Esophagus (tissue), 2 donors: ENCODE measurements at regions not wholly inside any gene's neighbourhood (a gene's known extent, or its start where the extent isn't known, plus 50 kb on each side); places are given as distances from the start of the nearest gene placed in this dataset.
"Not testable (repeated sequence)": the region's sequence is repeated elsewhere in the genome, so short reads cannot be mapped to it uniquely, and the experiment has no call there.

ENCODE experiments used
- H3K27ac ChIP-seq, 2 donors: one replicate each; pipeline ENCODE4 v1.5.1; 2013; ENCODE audit warnings: low read depth in 2 of 2, mild to moderate bottlenecking in 2 of 2, inconsistent platforms in 1 of 2, low read length in 1 of 2, moderate library complexity in 1 of 2
- H3K27me3 ChIP-seq, 2 donors: one replicate each; pipeline ENCODE4 v1.6.1; 2013; ENCODE audit warnings: low read length in 2 of 2, control low read depth in 1 of 2, mild to moderate bottlenecking in 1 of 2; ENCODE audit not compliant: insufficient read depth in 2 of 2, control insufficient read depth in 1 of 2
- H3K36me3 ChIP-seq, 2 donors: one replicate each; pipeline ENCODE4 v1.6.1; 2013; ENCODE audit warnings: low read length in 1 of 2; ENCODE audit not compliant: control insufficient read depth in 2 of 2, insufficient read depth in 2 of 2
- H3K4me1 ChIP-seq, 2 donors: one replicate each; pipeline ENCODE4 v1.6.1; 2013; ENCODE audit warnings: low read length in 1 of 2; ENCODE audit not compliant: control insufficient read depth in 2 of 2, insufficient read depth in 2 of 2
- H3K4me3 ChIP-seq, 2 donors: one replicate each; pipeline ENCODE4 v1.5.1; 2013; ENCODE audit warnings: low read length in 2 of 2, mild to moderate bottlenecking in 2 of 2, low read depth in 1 of 2, moderate library complexity in 1 of 2
- H3K9me3 ChIP-seq, 2 donors: one replicate each; pipeline ENCODE4 v1.6.1; 2013; ENCODE audit warnings: mild to moderate bottlenecking in 2 of 2, low read depth in 1 of 2, low read length in 1 of 2, moderate library complexity in 1 of 2; ENCODE audit not compliant: control insufficient read depth in 2 of 2, insufficient read depth in 1 of 2
- WGBS, 2 donors: extraction: QIAGEN DNeasy Blood & Tissue Kit; methylation state at CpG; one replicate each; pipeline ENCODE4 v1.1.7; 2013; 5-methylcytosine and 5-hydroxymethylcytosine counted together
- donor health status: healthy with polysubstance abuse.
- donor health status: Bipolar disorder and iron deficiency.

DNA sequence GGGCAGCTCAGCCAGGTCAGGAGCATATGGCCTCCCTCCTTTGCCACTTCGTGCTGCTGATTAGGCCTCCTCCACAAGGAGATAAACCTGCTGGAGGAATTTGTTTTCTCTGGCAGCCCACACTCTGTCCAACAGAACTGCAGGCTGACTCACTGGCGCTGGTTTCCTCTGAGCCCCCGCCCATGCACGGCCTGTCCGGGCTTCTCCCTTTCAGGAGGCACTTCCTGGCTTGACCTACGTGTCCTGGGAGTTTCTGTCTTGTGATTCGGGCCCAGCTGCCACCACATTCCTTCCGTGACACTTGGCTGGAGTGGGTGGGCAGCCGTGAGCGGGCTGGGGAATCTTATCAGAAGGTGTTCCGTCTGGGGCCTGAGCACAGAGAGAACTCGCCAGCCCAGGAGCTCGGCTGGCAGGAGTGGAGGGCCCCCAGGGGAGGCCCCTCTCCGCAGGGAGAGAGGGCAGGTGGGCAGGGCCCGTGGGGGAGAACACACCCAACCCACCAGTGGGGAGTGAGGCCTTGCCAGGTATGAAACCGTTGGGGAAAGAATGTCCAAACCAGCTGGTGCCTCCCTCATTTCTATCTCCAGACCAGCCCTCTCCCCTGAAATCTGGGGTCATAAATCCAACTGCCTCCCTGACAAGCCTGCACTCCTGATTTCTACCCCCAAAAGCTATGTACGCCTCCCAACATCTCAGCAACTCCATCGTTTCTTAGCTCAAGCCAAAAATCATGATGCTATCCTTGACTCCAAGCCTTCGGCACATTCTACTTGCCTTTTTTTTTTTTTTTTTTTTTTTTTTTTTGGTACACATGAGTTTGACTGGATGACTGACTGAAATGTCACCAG lies 110.6 kb upstream of the MEF2A start:
- WGBS, 2 donors = 25 to 35% methylated on average over 19 of the region's 19 CpGs
- no peak overlapping the region for H3K4me3 ChIP-seq

DNA sequence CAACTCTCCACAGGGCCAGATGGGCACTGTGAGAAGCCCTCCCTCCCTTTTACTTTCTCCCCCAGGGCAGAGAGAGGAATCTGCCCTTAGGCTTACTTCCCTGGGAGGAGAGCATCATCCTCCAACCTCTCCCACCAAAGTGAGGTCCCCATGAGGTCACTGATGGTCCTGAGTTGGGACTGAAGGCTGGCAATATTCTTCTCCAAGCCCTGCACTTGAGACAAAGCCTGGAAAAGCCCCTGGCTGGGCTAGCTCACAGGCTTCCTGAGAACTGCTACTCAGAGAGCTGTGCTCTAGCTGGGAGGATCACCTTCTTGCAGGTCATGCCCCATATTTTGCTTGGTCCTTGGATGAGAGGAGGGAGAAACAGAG lies 110.0 kb upstream of the MEF2A start:
- H3K36me3 ChIP-seq = no peaks in the 10 kb centered on the region
- H3K4me3 ChIP-seq = no peak overlapping the region
- peak overlapping the region in 1 of 2 donors; percentile 89 for H3K27ac ChIP-seq
- peaks cover 0 to 39% of the 10 kb centered on the region in 2 donors for H3K4me1 ChIP-seq
- no peaks in the 10 kb centered on the region for H3K27me3 ChIP-seq
- peaks cover 0 to 3% of the 10 kb centered on the region in 2 donors for H3K9me3 ChIP-seq

More for the DNA sequence above, 110.6 kb upstream of the MEF2A start:
- Histone ChIP-seq H3K27ac (peak overlapping the region; percentile 63 to 89), H3K4me1 (peaks cover 0 to 40% of the 10 kb centered on the region in 2 donors), H3K36me3 (no peaks in the 10 kb centered on the region), H3K27me3 (no peaks in the 10 kb centered on the region), H3K9me3 (no peaks in the 10 kb centered on the region)

DNA sequence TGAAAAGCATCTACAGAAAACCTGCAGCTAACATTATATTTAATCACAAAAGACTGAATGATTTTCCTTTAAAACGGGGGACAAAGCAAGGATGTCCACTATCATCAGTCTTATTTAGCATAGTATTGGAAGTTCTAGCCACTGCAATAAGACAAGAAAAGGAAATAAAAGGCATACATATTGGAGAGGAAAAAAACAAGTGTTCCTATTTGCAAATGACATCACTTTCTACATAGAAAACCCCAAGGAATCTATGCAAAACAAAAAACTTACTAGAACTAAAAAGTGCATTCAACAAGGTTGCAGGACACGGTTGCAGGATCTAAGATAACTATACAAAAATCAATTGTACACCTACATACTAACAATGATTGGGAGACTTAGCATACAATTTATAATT lies 101.6 kb upstream of the MEF2A start:
- WGBS, 2 donors = 84 to 97% methylated on average over 2 of the region's 2 CpGs
- H3K27ac ChIP-seq = no peak overlapping the region
- H3K27me3 ChIP-seq = no peaks in the 10 kb centered on the region
- H3K4me1 ChIP-seq = peaks cover 0 to 4% of the 10 kb centered on the region in 2 donors
- H3K36me3 ChIP-seq = no peaks in the 10 kb centered on the region
- H3K9me3 ChIP-seq = peaks cover 0 to 4% of the 10 kb centered on the region in 2 donors
- no peak overlapping the region for H3K4me3 ChIP-seq

DNA sequence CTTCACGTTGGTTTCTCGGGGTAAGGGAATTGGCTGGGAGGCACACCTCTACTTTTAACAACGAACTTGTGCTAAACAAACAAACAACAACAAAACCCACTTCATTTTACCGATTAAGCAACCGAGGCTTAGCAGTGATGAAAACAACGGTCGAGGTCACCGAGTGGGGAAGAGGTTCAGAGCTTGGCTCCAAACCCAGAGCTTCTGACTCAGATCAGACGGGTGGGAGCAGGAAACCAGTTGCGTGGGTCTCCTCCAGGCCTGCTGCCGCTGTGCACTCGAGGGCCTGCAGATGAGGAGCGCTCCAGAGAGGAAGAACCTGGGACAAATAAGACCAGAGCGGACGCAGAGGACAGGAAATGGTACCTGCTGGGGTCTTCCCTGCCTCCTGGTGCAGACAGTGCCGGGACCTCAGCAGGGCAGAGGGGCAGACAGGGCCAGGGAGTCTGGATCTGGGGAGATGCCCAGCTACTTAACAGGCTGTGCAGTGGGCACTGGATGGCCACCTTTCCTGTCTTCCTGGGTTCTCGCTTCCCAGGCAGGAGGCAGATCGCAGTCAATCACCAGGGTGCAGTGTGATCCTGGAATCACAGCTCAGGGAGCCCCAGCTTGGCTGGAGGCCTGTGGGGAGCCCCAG lies 99.0 kb upstream of the MEF2A start:
- Histone ChIP-seq H3K27me3 (no peaks in the 10 kb centered on the region), H3K4me3 (no peak overlapping the region), H3K9me3 (no peaks in the 10 kb centered on the region), H3K27ac (no peak overlapping the region), H3K36me3 (no peaks in the 10 kb centered on the region), H3K4me1 (no peaks in the 10 kb centered on the region)
- 82% methylated on average over 18 of the region's 18 CpGs for WGBS, 2 donors

DNA sequence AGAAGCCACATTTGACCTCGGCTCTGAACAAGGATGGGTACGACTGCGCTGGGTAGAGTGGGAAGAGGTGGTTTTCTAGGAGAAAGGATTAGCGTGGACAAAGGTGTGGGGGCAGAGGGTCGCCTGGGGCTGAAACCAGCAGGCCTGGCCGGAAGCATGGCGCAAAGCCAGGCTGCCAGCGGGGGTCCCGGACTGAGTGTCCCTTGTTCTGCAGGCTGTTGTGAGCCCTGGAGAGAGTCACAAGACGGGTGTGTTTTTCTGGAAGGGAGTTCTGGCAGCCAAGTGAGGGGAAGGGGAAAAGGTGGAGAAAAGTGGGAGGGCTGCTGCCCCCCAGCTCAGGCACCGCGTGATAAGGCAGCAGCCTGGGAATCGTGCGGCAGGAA lies 98.5 kb upstream of the MEF2A start:
- H3K4me3 ChIP-seq = no peak overlapping the region
- H3K9me3 ChIP-seq = no peaks in the 10 kb centered on the region
- H3K4me1 ChIP-seq = no peaks in the 10 kb centered on the region
- H3K27me3 ChIP-seq = no peaks in the 10 kb centered on the region
- no peaks in the 10 kb centered on the region for H3K36me3 ChIP-seq
- no peak overlapping the region for H3K27ac ChIP-seq
- 89 to 93% methylated on average over 14 of the region's 14 CpGs for WGBS, 2 donors

DNA sequence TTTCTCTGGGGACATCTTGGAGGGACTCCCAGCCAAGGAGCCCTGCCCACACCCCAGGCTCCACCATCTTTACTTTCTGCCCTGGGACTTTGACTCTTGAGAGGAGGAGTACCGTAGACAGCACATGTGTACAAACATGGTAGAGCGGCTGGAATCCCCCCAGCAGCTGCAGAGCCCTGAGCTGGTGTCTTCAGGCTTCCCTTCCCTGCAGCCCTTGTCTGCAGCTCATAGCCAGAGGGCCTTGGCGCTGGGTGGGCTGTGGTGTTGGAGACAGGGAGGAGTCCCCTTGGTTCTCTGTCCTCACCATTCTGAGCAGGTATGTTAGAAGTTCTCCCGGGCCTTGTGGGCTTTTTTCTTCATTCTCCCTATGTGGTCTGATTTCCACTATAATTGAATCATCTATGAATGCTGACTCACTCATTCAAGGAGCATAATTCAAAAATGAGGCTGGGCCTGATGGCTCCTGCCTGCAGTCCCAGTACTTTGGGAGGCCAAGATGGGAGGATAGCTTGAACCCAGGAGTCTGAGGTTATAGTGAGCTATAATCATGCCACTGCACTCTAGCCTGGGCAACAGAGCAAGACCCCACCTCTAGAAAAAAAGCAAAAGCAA lies 97.8 kb upstream of the MEF2A start:
- 70 to 74% methylated on average over 4 of the region's 4 CpGs for WGBS, 2 donors
- Histone ChIP-seq H3K9me3 (no peaks in the 10 kb centered on the region), H3K4me3 (no peak overlapping the region), H3K36me3 (no peaks in the 10 kb centered on the region), H3K27ac (no peak overlapping the region), H3K27me3 (no peaks in the 10 kb centered on the region), H3K4me1 (peaks cover 0 to 2% of the 10 kb centered on the region in 2 donors)

DNA sequence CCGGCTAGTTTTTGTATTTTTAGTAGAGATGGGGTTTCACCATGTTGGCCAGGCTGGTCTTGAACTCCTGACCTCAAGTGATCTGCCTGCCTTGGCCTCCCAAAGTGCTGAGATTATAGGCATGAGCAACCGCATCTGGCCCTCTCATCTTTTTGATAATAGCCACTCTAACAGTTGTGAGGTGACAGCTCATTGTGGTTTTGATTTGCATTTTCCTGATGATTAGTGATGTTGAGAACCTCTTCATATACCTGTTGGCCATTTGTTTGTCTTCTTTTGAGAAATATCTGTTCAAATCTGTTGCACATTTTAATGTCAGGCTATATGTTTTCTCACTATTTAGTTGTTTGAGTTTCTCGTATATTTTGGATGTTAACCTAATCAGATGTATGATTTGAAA lies 95.6 kb upstream of the MEF2A start:
- H3K36me3 ChIP-seq, H3K4me1 ChIP-seq, H3K27me3 ChIP-seq, H3K27ac ChIP-seq, H3K4me3 ChIP-seq, H3K9me3 ChIP-seq: not testable (repeated sequence)
- WGBS, 2 donors = 94 to 95% methylated on average over 3 of the region's 3 CpGs

DNA sequence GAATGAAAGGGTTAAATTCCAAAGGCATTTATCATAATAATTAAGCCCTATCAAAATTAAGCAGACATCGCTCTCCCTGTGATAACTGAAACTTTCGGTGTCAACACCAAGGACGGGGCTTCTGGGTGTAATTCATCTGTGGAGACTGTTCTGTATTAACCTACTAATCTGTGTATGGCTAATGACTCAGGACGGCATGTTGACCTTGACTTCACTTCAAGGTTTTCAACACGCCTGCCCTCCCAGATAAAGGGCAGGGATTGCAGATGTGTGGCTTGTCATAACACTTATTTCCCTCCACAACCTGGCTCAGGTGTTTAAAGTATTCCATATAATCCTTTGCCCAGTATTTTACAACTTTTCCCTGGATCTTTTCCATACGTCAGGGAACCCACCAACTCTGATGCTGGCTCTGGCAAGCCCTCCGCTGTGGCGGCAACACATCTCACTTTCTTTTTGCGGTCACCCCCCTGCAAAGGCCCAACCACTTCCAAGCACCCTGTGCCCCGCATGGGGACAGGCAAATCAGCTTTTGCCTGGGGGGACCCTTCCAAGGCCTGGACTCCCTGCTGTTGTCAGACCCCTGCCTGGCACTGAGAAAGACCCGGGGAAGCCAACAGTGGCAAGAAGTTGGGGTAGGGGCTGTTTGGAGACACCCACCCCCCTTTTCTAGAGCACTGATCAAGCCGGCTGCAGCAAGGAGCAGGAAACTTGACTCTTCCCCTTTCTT lies 93.2 kb upstream of the MEF2A start:
- Histone ChIP-seq H3K27me3 (no peaks in the 10 kb centered on the region), H3K4me1 (peaks cover 7 to 11% of the 10 kb centered on the region in 2 donors), H3K27ac (no peak overlapping the region), H3K36me3 (no peaks in the 10 kb centered on the region), H3K9me3 (no peaks in the 10 kb centered on the region), H3K4me3 (no peak overlapping the region)
- 69 to 74% methylated on average over 12 of the region's 12 CpGs for WGBS, 2 donors

DNA sequence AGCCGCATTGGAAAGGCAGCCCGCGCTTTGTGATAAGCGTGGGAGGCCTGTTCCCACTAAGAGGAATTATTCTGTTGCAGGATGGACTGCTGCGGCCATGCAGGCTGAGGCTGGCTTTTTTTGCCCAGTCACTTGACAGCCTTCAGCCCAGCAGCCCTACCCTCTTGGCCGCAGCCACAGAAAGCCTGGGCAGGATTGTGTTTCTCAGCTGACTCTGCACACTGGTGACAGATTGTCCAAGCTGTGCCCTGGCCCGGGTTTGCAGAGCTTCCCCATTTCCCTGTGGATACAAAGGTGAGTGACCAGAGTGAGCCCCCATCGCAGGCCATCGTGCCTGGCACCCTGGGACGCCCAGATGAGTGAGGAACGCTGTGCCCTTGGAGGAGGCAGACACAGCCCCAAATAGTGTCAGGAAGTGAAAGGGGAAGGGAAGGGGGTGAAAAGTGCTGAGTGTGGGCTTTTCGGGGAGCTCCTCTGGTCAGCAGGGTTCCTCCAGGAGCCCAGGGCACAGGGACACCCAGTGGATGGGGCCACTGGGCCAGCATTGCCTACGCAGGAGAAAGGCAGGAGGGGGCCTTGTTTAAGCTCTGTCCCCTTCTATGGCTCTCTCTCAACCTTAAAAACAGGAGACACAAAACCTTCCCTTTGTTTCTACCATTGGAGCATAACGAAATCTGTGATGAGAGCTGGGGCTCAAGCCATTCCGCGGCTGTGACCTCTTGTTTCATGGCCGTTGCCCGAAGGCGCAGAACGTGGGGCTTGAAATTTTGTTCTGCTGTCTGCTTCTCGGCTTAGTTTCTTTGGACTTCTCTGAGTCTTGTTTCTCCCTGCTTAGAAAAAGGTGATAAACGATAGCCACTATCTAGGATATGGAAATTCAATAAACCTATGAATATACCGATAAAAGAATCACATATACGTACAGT lies 91.5 kb upstream of the MEF2A start:
- Histone ChIP-seq H3K4me3 (no peak overlapping the region), H3K9me3 (no peaks in the 10 kb centered on the region), H3K4me1 (peaks cover 7 to 11% of the 10 kb centered on the region in 2 donors), H3K27ac (peak overlapping the region in 1 of 2 donors; percentile 59), H3K27me3 (no peaks in the 10 kb centered on the region), H3K36me3 (no peaks in the 10 kb centered on the region)
- 85 to 89% methylated on average over 24 of the region's 24 CpGs for WGBS, 2 donors
